ENCODE measurements at regions not wholly inside any gene's neighbourhood (a gene's known extent, or its start where the extent isn't known, plus 50 kb on each side); places are given as distances from the start of the nearest gene placed in this dataset.

GRCh38 chr10:4067931-4068561 lies 283.0 kb upstream of the KLF6 start:
- Mint-ChIP-seq H3K4me3 (no peak overlapping the region), H3K9me3 (ENCODE audit: low read depth) (no peaks in the 10 kb centered on the region), H3K36me3 (peaks cover 1% of the 10 kb centered on the region), H3K27me3 (no peaks in the 10 kb centered on the region), H3K27ac (no peak overlapping the region), H3K4me1 (peaks cover 7% of the 10 kb centered on the region)
- CTCF ChIA-PET, result interaction anchor here (0.9 kb wide), 1 partner anchor 12 kb away, joined by 3 read pairs; no protein-coding TSS in a partner anchor
- DNase-seq (no peak), ATAC-seq (peak; percentile 20)

DNA sequence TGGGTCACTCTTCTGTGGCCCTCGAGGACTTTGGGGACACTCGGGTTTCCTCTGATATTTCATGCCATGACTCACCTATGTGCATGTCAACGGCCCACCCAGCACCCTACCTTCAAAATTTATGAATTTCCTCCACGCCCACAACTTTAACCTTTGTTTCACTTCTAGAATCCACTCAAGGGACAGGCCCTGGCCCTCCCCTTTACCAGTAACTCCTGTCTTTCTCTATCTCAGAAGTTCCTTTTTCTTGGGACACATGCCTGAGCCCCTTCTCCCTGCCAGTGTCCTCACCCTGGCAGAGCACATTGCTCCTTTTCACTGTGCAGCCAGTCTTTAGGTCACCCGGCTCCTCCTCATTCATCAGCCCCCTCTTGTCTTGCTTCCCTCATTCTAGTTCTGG lies 282.5 kb upstream of the KLF6 start:
- CTCF ChIA-PET, result no interaction called here
- Mint-ChIP-seq H3K27ac (no peak overlapping the region), H3K36me3 (peaks cover 1% of the 10 kb centered on the region), H3K27me3 (no peaks in the 10 kb centered on the region), H3K4me3 (no peak overlapping the region), H3K9me3 (ENCODE audit: low read depth) (no peaks in the 10 kb centered on the region), H3K4me1 (peaks cover 7% of the 10 kb centered on the region)
- DNase-seq (peak; percentile 47), ATAC-seq (peak; percentile 70)

DNA sequence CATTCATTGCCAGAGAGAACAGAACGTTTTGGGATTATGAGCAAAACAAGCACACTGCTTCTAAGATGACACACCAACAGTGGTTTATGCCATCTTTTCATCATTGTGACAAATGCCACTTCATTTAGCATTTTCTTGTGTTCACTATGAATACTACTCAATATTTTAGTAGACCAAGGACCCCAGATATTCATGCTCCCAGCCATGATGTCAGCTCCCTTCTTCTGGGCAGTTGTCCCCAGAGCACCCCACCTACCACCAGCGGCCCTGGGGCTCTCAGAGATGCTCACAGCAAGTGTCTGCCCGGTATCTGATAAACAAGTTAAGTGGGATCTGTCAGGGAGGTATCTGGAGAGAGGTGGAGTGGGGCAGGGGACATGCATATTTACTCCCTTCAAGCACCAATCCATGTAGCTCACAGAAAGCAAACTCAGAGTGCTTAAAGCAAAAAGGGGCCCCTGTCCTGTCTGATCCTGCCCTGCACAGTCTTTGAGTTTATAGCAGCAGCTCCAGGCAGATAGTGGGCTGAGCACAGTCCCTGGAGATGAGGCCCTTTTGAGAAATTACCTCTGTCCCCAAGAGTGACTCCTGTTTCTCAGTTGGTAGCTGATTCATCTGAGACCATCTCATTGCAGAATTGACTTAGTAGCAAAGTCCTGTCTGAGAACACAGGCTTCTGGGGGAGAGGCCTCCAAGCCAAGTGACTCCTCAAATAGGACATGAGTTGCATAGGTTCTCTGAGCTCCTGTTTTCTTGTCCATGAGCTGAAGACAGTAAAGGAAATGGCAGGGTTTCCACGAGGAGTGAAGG lies 281.8 kb upstream of the KLF6 start:
- peaks cover 7% of the 10 kb centered on the region for H3K4me1 Mint-ChIP-seq
- peak; percentile 52 for ATAC-seq
- no peaks in the 10 kb centered on the region for H3K9me3 Mint-ChIP-seq (ENCODE audit: low read depth)
- H3K27me3 Mint-ChIP-seq, result no peaks in the 10 kb centered on the region
- peak overlapping the region; percentile 37 for H3K27ac Mint-ChIP-seq
- DNase-seq, result no peak
- no peak overlapping the region for H3K4me3 Mint-ChIP-seq
- peaks cover 1% of the 10 kb centered on the region for H3K36me3 Mint-ChIP-seq
- CTCF ChIA-PET, result no interaction called here

- no peaks in the 10 kb centered on the region for H3K27me3 Mint-ChIP-seq
- no peak overlapping the region for H3K27ac Mint-ChIP-seq
- H3K36me3 Mint-ChIP-seq, result peaks cover 1% of the 10 kb centered on the region
- DNase-seq (no peak), ATAC-seq (no peak)
- H3K4me3 Mint-ChIP-seq, result no peak overlapping the region
- no peaks in the 10 kb centered on the region for H3K9me3 Mint-ChIP-seq (ENCODE audit: low read depth)
- CTCF ChIA-PET, result no interaction called here
- peaks cover 23% of the 10 kb centered on the region for H3K4me1 Mint-ChIP-seq
Measured at GRCh38 chr10:4064489-4064888, 279.5 kb upstream of the KLF6 start.

DNA sequence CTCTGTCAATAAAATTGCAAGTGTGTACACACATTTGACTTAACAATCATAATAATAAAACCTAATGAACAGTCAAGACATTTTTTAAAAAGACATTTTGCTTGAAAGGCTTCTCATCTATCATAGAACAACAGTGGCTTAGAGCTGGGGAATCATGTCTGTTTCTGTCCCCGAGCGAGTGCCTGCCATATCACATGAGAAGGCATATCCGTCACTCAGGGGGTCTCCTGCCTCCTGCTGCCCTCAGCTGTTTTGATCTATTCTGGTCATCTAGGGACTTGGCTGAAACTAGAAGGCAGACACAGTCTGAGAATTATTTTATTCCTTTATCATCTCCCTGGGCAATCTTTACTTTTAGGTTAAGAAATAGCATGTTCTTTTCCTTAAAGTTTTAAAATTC lies 278.7 kb upstream of the KLF6 start:
- Mint-ChIP-seq H3K36me3 (peaks cover 1% of the 10 kb centered on the region), H3K27ac (no peak overlapping the region)
- CTCF ChIA-PET, result no interaction called here

GRCh38 chr10:4062751-4063150 lies 277.7 kb upstream of the KLF6 start:
- Mint-ChIP-seq H3K9me3 (ENCODE audit: low read depth) (no peaks in the 10 kb centered on the region), H3K27me3 (no peaks in the 10 kb centered on the region), H3K36me3 (peaks cover 1% of the 10 kb centered on the region), H3K27ac (no peak overlapping the region), H3K4me1 (peaks cover 29% of the 10 kb centered on the region), H3K4me3 (no peak overlapping the region)
- CTCF ChIA-PET, result interaction anchor here (1.0 kb wide), 1 partner anchor 281 kb away, joined by 3 read pairs; no protein-coding TSS in a partner anchor
- DNase-seq (no peak), ATAC-seq (no peak)

More for the DNA sequence above, 278.7 kb upstream of the KLF6 start:
- Mint-ChIP-seq H3K27me3 (no peaks in the 10 kb centered on the region), H3K4me3 (no peak overlapping the region), H3K4me1 (peaks cover 27% of the 10 kb centered on the region), H3K9me3 (ENCODE audit: low read depth) (no peaks in the 10 kb centered on the region)
- DNase-seq, result no peak
- no peak for ATAC-seq

- ATAC-seq (no peak), DNase-seq (no peak)
- Mint-ChIP-seq H3K4me1 (peaks cover 29% of the 10 kb centered on the region), H3K36me3 (peaks cover 1% of the 10 kb centered on the region), H3K27ac (no peak overlapping the region), H3K27me3 (no peaks in the 10 kb centered on the region), H3K4me3 (no peak overlapping the region), H3K9me3 (ENCODE audit: low read depth) (no peaks in the 10 kb centered on the region)
- CTCF ChIA-PET, result no interaction called here
Measured at GRCh38 chr10:4062072-4062471, 277.1 kb upstream of the KLF6 start.

- Mint-ChIP-seq H3K27ac (no peak overlapping the region), H3K9me3 (ENCODE audit: low read depth) (no peaks in the 10 kb centered on the region), H3K27me3 (no peaks in the 10 kb centered on the region), H3K4me1 (peaks cover 28% of the 10 kb centered on the region), H3K4me3 (no peak overlapping the region), H3K36me3 (peaks cover 1% of the 10 kb centered on the region)
- no peak for DNase-seq
- ATAC-seq, result no peak
- CTCF ChIA-PET, result no interaction called here
Measured at GRCh38 chr10:4061441-4061951, 276.5 kb upstream of the KLF6 start.

- Mint-ChIP-seq H3K4me1 (peaks cover 21% of the 10 kb centered on the region), H3K27ac (peak overlapping the region; percentile 73), H3K9me3 (ENCODE audit: low read depth) (no peaks in the 10 kb centered on the region), H3K27me3 (no peaks in the 10 kb centered on the region), H3K36me3 (no peaks in the 10 kb centered on the region), H3K4me3 (no peak overlapping the region)
- DNase-seq, result peak; percentile 63
- CTCF ChIA-PET, result interaction anchor here (0.9 to 1.0 kb wide), 2 partner anchors 15 to 22 kb away, joined by 3 to 4 read pairs; no protein-coding TSS in a partner anchor
- peak; percentile 78 for ATAC-seq
Measured at GRCh38 chr10:4059471-4060138, 274.6 kb upstream of the KLF6 start.

DNA sequence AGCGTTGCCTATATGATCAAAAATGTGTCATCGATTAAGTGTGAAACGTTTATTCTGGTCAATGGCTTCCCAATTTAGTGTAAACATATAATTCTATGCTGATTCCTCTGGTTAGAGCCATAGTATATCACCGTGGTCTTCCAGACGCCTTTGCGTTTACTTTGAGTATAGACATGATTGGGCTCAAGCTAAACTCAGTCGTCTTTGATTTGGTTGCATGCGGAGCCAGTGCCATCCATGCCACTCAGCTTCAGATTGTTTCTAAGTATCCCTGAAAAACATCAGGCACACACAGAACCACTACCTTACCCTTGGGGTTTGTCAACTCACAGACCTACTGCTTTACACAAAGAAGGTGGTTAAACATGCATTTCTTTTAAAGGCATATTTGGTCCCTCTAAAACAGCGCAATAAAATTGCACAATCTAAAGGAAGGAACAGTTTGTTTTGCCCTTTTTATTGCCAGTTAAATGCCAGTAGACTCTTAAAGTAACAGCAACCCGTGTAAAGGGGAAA lies 273.6 kb upstream of the KLF6 start:
- no peaks in the 10 kb centered on the region for H3K27me3 Mint-ChIP-seq
- no peaks in the 10 kb centered on the region for H3K36me3 Mint-ChIP-seq
- H3K4me3 Mint-ChIP-seq, result no peak overlapping the region
- CTCF ChIA-PET, result no interaction called here
- ATAC-seq, result no peak
- no peaks in the 10 kb centered on the region for H3K9me3 Mint-ChIP-seq (ENCODE audit: low read depth)
- H3K4me1 Mint-ChIP-seq, result peaks cover 21% of the 10 kb centered on the region
- no peak overlapping the region for H3K27ac Mint-ChIP-seq
- DNase-seq, result no peak

DNA sequence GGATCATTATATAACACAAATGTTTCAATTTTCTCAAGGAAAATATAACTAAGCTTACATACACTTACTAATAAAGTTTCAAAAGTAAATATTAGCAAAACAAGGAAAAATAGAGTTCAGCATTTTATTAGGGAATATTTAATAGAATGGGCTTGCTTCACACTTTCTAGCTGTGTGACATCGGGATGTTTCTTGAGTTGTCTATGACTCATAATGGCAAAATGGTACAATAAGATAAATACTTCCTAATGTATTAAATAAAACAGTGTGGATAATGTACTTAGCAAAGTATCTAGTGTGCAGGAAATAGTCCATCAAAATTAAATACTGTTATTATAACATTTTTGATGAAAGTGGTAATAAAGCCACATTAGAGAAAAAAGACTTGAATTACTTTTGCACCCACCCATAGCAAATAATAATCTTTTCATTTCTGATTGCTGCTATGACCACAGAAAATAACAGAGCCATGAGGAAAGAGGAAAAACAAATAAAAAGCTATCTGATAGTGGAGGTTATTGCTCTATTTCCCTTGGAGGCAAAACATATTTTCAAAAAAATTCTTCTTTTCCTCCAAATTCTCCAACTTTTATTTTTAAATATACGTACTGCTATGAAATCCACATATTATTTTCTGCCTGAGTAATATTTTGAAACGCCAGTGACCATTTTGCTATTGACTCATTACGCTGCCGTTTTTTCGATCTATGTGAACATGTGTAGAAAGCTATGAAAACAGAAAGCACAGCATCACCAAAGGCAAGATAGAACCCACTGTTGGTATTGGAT lies 272.9 kb upstream of the KLF6 start:
- H3K27me3 Mint-ChIP-seq, result no peaks in the 10 kb centered on the region
- no peak overlapping the region for H3K27ac Mint-ChIP-seq
- no peak for ATAC-seq
- H3K36me3 Mint-ChIP-seq, result no peaks in the 10 kb centered on the region
- H3K4me3 Mint-ChIP-seq, result no peak overlapping the region
- H3K4me1 Mint-ChIP-seq, result peaks cover 21% of the 10 kb centered on the region
- no peaks in the 10 kb centered on the region for H3K9me3 Mint-ChIP-seq (ENCODE audit: low read depth)
- DNase-seq, result no peak
- CTCF ChIA-PET, result no interaction called here

- CTCF ChIA-PET, result no interaction called here
- H3K36me3 Mint-ChIP-seq, result no peaks in the 10 kb centered on the region
- no peak overlapping the region for H3K27ac Mint-ChIP-seq
- peaks cover 21% of the 10 kb centered on the region for H3K4me1 Mint-ChIP-seq
- H3K4me3 Mint-ChIP-seq, result no peak overlapping the region
- no peaks in the 10 kb centered on the region for H3K9me3 Mint-ChIP-seq (ENCODE audit: low read depth)
- H3K27me3 Mint-ChIP-seq, result no peaks in the 10 kb centered on the region
- ATAC-seq, result no peak
- no peak for DNase-seq
Measured at GRCh38 chr10:4057021-4057420, 272.0 kb upstream of the KLF6 start.
